Brain microvascular endothelial cell (primary cell): ENCODE measurements at regions not wholly inside any gene's neighbourhood (a gene's known extent, or its start where the extent isn't known, plus 50 kb on each side); places are given as distances from the start of the nearest gene placed in this dataset.

Source experiments
- DNase-seq: peaks from one replicate; pipeline ENCODE4 v3.0.0-alpha.2; 2020
- H3K27ac ChIP-seq: fragments of 250-450 bp; sonication (Bioruptor Pico); 2 replicates; pipeline ENCODE4 v1.5.1; 2020; ENCODE audit warnings: mild to moderate bottlenecking, moderate library complexity
- H3K27me3 ChIP-seq: fragments of 250-450 bp; sonication (Bioruptor Pico); replicated peaks from 2 replicates; pipeline ENCODE4 v1.5.1; 2020; ENCODE audit warnings: mild to moderate bottlenecking
- H3K36me3 ChIP-seq: fragments of 250-450 bp; sonication (Bioruptor Pico); replicated peaks from 2 replicates; pipeline ENCODE4 v1.5.1; 2020; ENCODE audit warnings: mild to moderate bottlenecking
- H3K4me3 ChIP-seq: 2 replicates; pipeline ENCODE4 v1.5.1; 2011; ENCODE audit warnings: low read depth, mild to moderate bottlenecking, control low read depth, low read length, moderate library complexity
- in situ Hi-C: cut with HindIII; loops from 2 replicates; pipeline ENCODE4 v1.10.0; 2017; ENCODE audit warnings: low sequenced_read_pairs, low pct_ligation_motif_present
- TF ChIP-seq, protein P1 (sequence below): IDR thresholded peaks from 2 replicates; pipeline ENCODE4 v1.5.1; 2011; ENCODE audit warnings: low read depth, mild to moderate bottlenecking, moderate library complexity, low read length, control low read depth, inconsistent platforms; ENCODE audit errors: missing control alignments

DNA sequence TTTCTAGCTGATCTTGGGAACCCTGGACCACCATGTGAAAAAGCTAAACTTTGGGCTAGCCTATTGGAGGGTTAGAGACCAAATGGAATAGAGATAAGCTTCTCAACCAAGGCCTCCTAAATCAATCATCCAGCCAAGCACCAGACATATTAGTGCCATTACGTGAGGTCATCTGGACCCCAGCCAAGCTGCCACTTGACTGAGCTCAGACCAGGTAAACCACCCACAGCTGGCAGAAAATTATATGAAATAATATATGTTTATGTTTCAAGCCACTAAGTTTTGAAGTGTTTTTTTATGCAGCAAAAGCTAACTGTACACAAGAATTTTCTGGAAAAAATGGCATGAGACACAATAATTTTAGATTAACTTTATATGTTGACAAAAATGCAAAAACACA, 82.6 kb upstream of the PCGF5 start:
- TF ChIP-seq, protein P1, sequence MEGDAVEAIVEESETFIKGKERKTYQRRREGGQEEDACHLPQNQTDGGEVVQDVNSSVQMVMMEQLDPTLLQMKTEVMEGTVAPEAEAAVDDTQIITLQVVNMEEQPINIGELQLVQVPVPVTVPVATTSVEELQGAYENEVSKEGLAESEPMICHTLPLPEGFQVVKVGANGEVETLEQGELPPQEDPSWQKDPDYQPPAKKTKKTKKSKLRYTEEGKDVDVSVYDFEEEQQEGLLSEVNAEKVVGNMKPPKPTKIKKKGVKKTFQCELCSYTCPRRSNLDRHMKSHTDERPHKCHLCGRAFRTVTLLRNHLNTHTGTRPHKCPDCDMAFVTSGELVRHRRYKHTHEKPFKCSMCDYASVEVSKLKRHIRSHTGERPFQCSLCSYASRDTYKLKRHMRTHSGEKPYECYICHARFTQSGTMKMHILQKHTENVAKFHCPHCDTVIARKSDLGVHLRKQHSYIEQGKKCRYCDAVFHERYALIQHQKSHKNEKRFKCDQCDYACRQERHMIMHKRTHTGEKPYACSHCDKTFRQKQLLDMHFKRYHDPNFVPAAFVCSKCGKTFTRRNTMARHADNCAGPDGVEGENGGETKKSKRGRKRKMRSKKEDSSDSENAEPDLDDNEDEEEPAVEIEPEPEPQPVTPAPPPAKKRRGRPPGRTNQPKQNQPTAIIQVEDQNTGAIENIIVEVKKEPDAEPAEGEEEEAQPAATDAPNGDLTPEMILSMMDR: no peak
- Histone ChIP-seq H3K27ac (no peak overlapping the region), H3K27me3 (no peaks in the 10 kb centered on the region), H3K4me3 (no peak overlapping the region), H3K36me3 (no peaks in the 10 kb centered on the region)
- in situ Hi-C loops: no loop called here
- DNase-seq: no peak

DNA sequence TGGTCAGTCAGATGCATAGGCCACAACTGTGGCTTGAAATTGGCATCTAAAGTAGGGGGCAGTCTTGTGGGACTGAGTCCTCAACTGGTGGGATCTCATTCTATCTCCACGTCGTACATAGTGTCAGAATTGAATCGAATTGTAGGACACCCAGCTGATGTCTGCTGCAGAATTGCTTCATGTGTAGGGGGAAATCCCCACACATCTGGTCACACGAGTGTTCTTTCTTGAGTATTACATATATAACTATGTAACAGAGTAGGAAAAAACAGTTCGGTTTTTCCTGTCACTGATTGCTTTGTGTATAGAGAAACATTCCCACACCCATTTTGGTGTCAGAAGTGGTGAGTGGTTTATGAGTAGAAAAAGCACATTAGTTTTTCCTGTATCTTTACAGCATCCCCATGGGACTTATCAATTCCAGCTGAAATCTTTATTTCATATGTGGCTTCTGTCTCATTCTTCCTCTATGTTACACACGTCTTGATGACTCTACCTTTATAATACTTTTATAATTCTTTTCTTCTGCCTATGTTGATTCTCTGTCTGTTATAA, 79.4 kb upstream of the PCGF5 start:
- H3K36me3 ChIP-seq: no peaks in the 10 kb centered on the region
- TF ChIP-seq, protein P1: no peak
- H3K4me3 ChIP-seq: no peak overlapping the region
- DNase-seq: no peak
- H3K27me3 ChIP-seq: no peaks in the 10 kb centered on the region
- H3K27ac ChIP-seq: no peak overlapping the region
- in situ Hi-C loops: no loop called here

DNA sequence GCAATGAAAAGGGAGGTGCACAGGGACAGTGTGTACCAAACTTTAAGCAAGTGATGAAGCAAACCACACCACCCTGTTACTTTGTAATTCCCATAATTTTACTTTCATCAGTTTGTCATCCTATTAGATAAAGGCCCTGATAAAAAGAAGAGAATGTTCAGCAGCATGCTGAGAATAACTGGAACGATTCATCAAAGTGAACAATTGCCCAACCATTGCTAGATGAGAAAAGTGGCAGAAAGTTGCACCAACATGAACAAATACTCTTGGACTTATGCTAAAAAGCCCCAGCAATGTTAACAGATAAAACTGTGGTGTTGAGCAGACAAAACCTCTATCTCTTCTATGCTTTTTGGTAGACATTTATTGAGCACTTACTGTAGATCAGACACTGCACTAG, 75.5 kb upstream of the PCGF5 start:
- Histone ChIP-seq H3K27ac (no peak overlapping the region), H3K4me3 (no peak overlapping the region), H3K27me3 (no peaks in the 10 kb centered on the region), H3K36me3 (no peaks in the 10 kb centered on the region)
- DNase-seq: no peak
- TF ChIP-seq, protein P1: no peak
- in situ Hi-C loops: no loop called here

DNA sequence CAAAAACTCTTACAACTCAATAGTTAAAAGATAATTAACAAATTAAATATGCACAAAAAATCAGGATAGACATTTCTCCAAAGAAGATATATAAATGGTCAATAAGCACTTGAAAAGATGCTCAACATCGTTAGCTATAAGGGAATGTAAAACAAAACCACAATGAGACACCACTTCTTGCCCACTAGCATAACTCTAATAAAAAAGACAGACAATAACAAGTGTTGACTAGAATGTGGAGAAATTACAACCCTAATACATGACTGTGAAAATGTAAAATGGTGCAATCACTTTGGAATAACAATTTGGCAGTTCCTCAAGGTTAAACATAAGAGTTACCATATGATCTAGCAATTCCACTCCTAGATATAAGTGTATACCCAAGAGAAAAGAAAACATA, 74.3 kb upstream of the PCGF5 start:
- no peak for DNase-seq
- TF ChIP-seq, protein P1: no peak
- in situ Hi-C loops: no loop called here
- H3K27ac ChIP-seq: no peak overlapping the region
- H3K4me3 ChIP-seq: no peak overlapping the region
- no peaks in the 10 kb centered on the region for H3K27me3 ChIP-seq
- H3K36me3 ChIP-seq: no peaks in the 10 kb centered on the region

DNA sequence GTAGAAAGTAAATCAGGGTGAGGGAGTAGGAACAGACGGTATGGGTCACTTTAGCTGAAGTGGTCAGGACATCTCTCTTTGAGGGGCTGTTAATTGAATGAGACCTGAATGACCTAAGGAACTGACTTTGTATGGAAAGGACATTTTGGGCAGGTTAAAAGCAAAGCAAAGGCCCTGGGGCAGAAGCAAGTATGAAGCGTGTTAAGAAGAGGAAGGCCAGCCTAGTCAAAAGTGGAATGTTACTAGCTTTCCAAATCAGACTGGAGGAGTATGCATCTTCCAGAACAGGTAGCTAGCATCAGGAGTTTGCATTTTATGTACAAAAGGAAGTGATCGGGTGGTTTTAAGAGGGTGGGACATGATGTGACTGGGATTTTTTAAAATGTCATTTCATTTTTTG, 70.9 kb upstream of the PCGF5 start:
- H3K27me3 ChIP-seq: no peaks in the 10 kb centered on the region
- TF ChIP-seq, protein P1: no peak
- no peak overlapping the region for H3K27ac ChIP-seq
- no peak overlapping the region for H3K4me3 ChIP-seq
- H3K36me3 ChIP-seq: no peaks in the 10 kb centered on the region
- in situ Hi-C loops: no loop called here
- DNase-seq: no peak

DNA sequence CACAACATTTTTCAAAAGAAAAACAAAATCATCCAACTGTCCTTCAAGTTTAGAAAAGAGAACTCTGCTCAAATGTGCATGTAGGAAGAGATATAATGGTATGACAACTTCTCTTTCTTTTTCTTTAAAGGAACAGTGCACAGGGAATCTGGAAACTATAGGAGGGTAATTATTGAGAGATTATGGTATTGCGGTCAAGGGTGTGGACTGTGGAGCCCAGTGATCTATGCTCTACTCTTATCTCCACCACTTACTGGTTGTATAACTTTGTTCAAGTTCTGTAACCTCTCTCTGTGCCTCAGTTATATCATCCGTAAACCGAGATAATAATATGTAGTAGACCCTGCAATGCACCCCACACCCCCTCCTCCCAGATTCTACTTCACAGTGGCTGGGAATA, 69.8 kb upstream of the PCGF5 start:
- H3K27me3 ChIP-seq: no peaks in the 10 kb centered on the region
- no peaks in the 10 kb centered on the region for H3K36me3 ChIP-seq
- no peak overlapping the region for H3K4me3 ChIP-seq
- H3K27ac ChIP-seq: no peak overlapping the region
- in situ Hi-C loops: no loop called here
- TF ChIP-seq, protein P1: no peak
- DNase-seq: no peak
